Esophagus muscularis mucosa (tissue), 4 donors: ENCODE measurements at regions not wholly inside any gene's neighbourhood (a gene's known extent, or its start where the extent isn't known, plus 50 kb on each side); places are given as distances from the start of the nearest gene placed in this dataset.
A peak's percentile ranks its signal among the peaks of the same experiment; 100 is the strongest.

ENCODE experiments used
- DNase-seq: peaks from one replicate; pipeline ENCODE4 v3.0.0-alpha.2; 2017; ENCODE audit errors: extremely low spot score
- H3K27ac ChIP-seq, 4 donors: fragments of 200-600 bp; sonication (generic); replicated peaks in 1 of 4; 1 replicate in 3 of 4; 2 replicates in 1 of 4; pipeline ENCODE4 v1.5.1; 2016 to 2019; ENCODE audit warnings: mild to moderate bottlenecking in 1 of 4
- H3K27me3 ChIP-seq, 4 donors: fragments of 200-600 bp; sonication (generic); one replicate each; pipeline versions ENCODE4 v1.5.1 to v1.6.0; 2016 to 2019
- H3K36me3 ChIP-seq, 4 donors: fragments of 200-600 bp; sonication (generic); one replicate each; pipeline ENCODE4 v1.5.1; 2016 to 2019
- H3K4me1 ChIP-seq, 4 donors: fragments of 200-600 bp; sonication (generic); one replicate each; pipeline ENCODE4 v1.5.1; 2016 to 2019
- H3K4me3 ChIP-seq, 4 donors: fragments of 200-600 bp; sonication (generic); 1 replicate in 2 of 4; 2 replicates in 2 of 4; pipeline ENCODE4 v1.5.1; 2016 to 2019; ENCODE audit warnings: mild to moderate bottlenecking in 4 of 4, moderate library complexity in 1 of 4
- H3K9me3 ChIP-seq, 4 donors: fragments of 200-600 bp; sonication (generic); 1 replicate in 3 of 4; 2 replicates in 1 of 4; pipeline ENCODE4 v1.5.1; 2016 to 2019
- CTCF ChIP-seq, 3 experiments: fragments of 200-600 bp in 2 of 3; fragments of 450-650 bp in 1 of 3; sonication (generic) in 2 of 3; IDR thresholded peaks; one replicate each; pipeline ENCODE4 v1.5.1; 2017 to 2019; ENCODE audit warnings: antibody characterized with exemption in 3 of 3, mild to moderate bottlenecking in 2 of 3, moderate library complexity in 1 of 3
- EP300 ChIP-seq: sonication (generic); formaldehyde crosslinking; IDR thresholded peaks from one replicate; pipeline ENCODE4 v1.6.1; 2017; ENCODE audit warnings: antibody characterized with exemption
- POLR2A ChIP-seq: fragments of 450-650 bp; IDR thresholded peaks from one replicate; pipeline ENCODE4 v1.6.1; 2017; ENCODE audit warnings: antibody characterized with exemption, moderate library complexity, mild to moderate bottlenecking, low read depth
- POLR2AphosphoS5 ChIP-seq, 2 donors: sonication (generic); formaldehyde crosslinking; IDR thresholded peaks; one replicate each; pipeline ENCODE4 v1.6.1; 2017; ENCODE audit warnings: antibody characterized with exemption in 2 of 2
- WGBS: methylation state at CpG from one replicate; pipeline ENCODE4 v1.1.5; 2018; 5-methylcytosine and 5-hydroxymethylcytosine counted together
- intact Hi-C: fragments of 100-400 bp; cut with DNase I; formaldehyde crosslinking; loops from one replicate; pipeline ENCODE4 v1.15.1; 2023

GRCh38 chr10:10782603-10783002 is 235.1 kb upstream of the CELF2 start:
- no peak overlapping the region for H3K27ac ChIP-seq
- no peak overlapping the region for H3K4me3 ChIP-seq
- DNase-seq = no peak
- H3K4me1 ChIP-seq = peaks cover 0 to 9% (median under 1%) of the 10 kb centered on the region in 4 donors
- H3K27me3 ChIP-seq = no peaks in the 10 kb centered on the region
- H3K36me3 ChIP-seq = no peaks in the 10 kb centered on the region
- intact Hi-C loops = no loop called here
- WGBS = 88% methylated on average over 5 of the region's 5 CpGs
- H3K9me3 ChIP-seq = no peaks in the 10 kb centered on the region
- TF ChIP-seq POLR2AphosphoS5 (IDR thresholded peaks at IDR 0.05) (no peak), CTCF (IDR thresholded peaks at IDR 0.05) (no peak), POLR2A (no peak), EP300 (no peak)

- no peak overlapping the region for H3K27ac ChIP-seq
- DNase-seq = no peak
- TF ChIP-seq POLR2A (no peak), EP300 (no peak), CTCF (IDR thresholded peaks at IDR 0.05) (no peak), POLR2AphosphoS5 (IDR thresholded peaks at IDR 0.05) (no peak)
- peaks cover 0 to 9% (median 1%) of the 10 kb centered on the region in 4 donors for H3K4me1 ChIP-seq
- intact Hi-C loops = no loop called here
- H3K4me3 ChIP-seq = no peak overlapping the region
- no peaks in the 10 kb centered on the region for H3K9me3 ChIP-seq
- no peaks in the 10 kb centered on the region for H3K27me3 ChIP-seq
- H3K36me3 ChIP-seq = no peaks in the 10 kb centered on the region
Observed at GRCh38 chr10:10785627-10786026, 232.0 kb upstream of the CELF2 start.

GRCh38 chr10:10786109-10787090 is 231.3 kb upstream of the CELF2 start:
- Histone ChIP-seq H3K27me3 (no peaks in the 10 kb centered on the region), H3K4me3 (no peak overlapping the region), H3K4me1 (peaks cover 0 to 9% (median 1%) of the 10 kb centered on the region in 4 donors), H3K27ac (no peak overlapping the region), H3K36me3 (no peaks in the 10 kb centered on the region), H3K9me3 (no peaks in the 10 kb centered on the region)
- no peak for TF ChIP-seq EP300
- TF ChIP-seq POLR2AphosphoS5 (IDR thresholded peaks at IDR 0.05) = no peak
- TF ChIP-seq POLR2A = no peak
- no peak for TF ChIP-seq CTCF (IDR thresholded peaks at IDR 0.05)
- intact Hi-C loops = no loop called here
- no peak for DNase-seq
- 78% methylated on average over 7 of the region's 7 CpGs for WGBS

- Histone ChIP-seq H3K9me3 (no peaks in the 10 kb centered on the region), H3K36me3 (no peaks in the 10 kb centered on the region), H3K4me1 (peaks cover 6 to 15% (median 8%) of the 10 kb centered on the region in 4 donors), H3K27ac (peak overlapping the region in 1 of 4 donors; percentile 1), H3K27me3 (no peaks in the 10 kb centered on the region), H3K4me3 (no peak overlapping the region)
- no peak for DNase-seq
- intact Hi-C loops = no loop called here
- WGBS = 60% methylated on average over 4 of the region's 4 CpGs
- TF ChIP-seq EP300 (no peak), CTCF (IDR thresholded peaks at IDR 0.05) (no peak), POLR2A (no peak), POLR2AphosphoS5 (IDR thresholded peaks at IDR 0.05) (no peak)
Observed at GRCh38 chr10:10787586-10787985, 230.1 kb upstream of the CELF2 start.
